HG03469 (cell line): ENCODE measurements at regions not wholly inside any gene's neighbourhood (a gene's known extent, or its start where the extent isn't known, plus 50 kb on each side); places are given as distances from the start of the nearest gene placed in this dataset.
A peak's percentile ranks its signal among the peaks of the same experiment; 100 is the strongest.

ENCODE experiments used
- ATAC-seq: cut with Tn5 transposase; IDR thresholded peaks from one replicate; pipeline ENCODE4 v1.9.1; 2021; ENCODE audit warnings: mild to moderate bottlenecking, moderate library complexity, moderate number of reproducible peaks; ENCODE audit not compliant: unreplicated experiment

DNA sequence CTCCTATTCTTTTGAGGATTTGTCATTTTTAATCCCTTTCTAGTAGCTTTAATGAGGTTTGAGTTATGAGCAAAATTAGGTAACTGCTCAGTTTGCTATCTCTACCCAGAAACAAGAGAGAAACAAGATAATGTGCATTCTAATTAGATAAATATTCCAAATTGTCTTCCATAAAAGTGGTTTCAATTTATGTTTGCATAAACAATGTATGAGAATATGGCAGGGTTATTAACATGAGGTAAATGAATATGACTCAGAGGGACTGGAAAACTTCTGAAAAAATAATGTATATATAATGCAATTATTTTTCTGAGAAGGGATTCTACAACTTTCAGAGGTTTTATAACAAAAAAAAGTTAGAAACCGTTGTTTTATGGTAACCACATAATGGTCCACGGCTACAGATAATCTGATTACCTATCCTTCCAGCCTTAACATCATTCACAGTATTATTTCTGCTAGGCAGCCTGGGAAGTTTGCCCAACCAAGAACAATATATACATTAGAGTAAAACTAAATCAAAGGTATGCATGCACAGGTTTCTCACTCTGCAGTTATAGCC, 101.2 kb downstream of the CRPPA start:
- no peak for ATAC-seq

DNA sequence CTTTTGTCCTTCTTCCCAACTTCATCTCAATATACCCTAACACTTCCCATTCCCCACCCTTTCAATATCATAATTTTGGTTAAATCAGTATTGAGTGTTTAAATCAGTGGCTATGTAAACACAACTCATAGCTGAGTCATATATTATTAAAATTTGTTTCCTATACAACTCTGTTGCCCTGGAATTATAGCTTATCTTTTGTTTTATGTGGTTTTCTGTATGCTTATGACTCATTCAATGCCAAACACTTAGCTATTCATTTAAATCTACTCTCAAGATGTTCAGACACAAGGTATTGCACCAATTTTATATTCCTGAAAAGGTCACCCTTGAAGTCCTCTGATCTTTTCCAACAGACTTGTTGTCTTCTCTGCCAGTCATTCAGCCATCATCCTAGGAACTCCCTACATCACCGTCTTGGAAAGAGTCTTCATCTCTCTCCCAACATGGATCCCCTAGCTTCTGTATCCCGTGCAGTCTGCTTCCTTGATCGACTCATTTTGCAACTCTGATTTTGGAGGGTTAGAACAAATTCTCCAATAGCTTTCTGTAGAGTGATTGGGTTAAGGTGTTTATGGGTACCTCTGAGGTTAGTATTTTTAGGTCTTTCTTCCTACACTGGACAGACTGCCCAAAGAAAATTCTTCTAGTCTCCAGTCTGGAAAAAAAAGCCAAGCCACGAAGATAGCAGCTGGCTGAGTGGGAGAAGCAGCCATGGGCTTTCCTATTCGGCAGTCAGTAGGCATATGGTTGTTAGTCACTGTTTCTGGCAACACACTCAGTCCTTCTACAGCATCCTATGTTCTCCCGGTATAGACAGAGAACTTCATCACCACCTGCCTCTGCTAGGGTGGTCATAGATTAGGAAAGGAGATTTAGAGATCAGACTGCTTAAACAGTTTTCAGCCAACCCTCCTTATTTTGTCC, 102.1 kb downstream of the CRPPA start:
- no peak for ATAC-seq

DNA sequence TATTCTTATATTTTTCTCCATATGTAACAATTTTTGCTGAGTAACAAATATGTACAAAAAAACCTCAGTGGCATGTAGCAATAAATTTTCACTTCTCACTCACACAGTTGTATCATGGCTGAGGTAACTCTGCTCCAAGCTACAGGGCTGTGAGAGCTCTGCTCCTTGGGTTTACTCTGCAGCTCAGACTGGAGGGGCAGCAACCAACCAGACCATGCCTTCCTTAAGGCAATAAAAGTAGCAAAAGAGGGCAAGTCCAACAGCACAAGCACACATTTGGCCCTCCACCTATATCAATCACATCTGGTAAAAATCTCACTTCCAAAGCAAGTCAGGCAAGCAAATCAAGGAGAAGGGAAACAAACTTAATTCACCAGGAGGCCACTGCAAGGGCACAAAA, 102.9 kb downstream of the CRPPA start:
- ATAC-seq, result no peak

DNA sequence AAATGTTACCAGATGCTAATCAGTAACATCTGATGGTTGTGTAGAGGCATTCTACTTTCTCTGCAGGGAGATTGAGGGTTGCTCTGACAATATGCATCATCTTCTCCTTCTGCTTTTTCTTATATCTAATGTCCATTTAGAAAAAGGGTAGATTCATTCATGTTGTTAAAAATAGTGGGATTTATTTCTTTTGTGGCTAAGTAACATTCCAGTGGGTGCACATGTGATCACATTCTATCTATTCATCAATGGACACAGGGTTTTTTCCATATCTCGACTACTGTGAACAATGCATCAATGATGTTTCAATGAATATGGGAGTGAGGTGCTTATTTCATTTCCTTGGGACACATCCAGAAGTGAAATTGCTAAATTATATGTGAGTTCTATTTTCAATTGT, 103.9 kb downstream of the CRPPA start:
- no peak for ATAC-seq

DNA sequence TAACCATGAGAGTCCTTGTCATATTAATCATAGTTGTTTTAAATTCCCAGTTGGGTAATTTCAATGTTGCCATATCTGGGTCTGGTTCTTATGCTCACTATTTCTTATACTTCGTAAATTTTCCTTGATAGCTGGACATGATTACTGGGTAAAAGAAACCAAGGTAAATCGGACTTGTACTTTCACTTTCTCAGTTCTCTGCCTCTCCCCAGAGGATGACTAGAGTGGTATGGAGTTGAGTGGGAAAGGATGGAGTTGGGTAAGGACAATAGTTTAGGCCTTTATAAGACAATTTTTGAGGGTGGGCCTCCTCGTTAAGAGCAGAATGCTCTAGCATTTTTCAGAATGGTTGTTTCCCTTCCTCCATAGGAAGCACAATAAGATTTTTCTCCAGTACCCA, 106.1 kb downstream of the CRPPA start:
- no peak for ATAC-seq

DNA sequence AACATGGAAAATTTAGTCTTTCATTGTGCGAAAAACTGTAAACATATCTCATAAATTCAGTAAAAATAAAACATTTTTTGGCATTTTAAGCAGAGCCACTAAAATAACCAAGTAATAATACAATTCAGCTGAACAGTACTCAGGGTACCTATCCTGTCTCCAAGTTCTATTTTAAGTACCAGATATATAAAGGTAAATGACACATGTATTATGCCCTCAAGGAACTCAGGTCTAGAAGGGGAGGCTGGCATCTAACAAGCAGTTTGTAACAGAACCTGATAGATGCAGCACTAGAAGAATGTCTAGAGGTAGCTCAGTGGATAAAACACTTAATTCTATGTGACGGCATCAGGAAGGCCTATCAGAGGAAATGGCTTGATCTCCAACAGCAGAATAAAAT, 112.2 kb downstream of the CRPPA start:
- no peak for ATAC-seq

DNA sequence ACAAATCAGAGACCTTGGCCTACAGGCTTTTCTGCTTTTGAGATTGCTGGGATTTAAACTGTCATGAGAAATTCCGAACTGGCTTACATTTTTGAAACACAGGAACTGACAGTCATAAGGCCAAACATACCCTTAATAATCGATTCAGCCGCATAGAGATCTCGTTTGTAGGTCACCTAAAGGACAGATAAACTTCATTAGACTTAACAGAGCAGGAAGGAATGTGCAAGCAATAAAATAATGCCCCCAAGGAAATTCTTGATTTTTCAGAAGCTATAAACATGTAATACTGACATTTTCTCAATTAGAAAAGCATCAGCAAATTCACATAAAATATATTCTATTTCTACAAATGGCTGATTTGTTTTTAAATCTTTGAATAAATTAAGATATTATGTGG, 120.0 kb downstream of the CRPPA start:
- ATAC-seq, result no peak

DNA sequence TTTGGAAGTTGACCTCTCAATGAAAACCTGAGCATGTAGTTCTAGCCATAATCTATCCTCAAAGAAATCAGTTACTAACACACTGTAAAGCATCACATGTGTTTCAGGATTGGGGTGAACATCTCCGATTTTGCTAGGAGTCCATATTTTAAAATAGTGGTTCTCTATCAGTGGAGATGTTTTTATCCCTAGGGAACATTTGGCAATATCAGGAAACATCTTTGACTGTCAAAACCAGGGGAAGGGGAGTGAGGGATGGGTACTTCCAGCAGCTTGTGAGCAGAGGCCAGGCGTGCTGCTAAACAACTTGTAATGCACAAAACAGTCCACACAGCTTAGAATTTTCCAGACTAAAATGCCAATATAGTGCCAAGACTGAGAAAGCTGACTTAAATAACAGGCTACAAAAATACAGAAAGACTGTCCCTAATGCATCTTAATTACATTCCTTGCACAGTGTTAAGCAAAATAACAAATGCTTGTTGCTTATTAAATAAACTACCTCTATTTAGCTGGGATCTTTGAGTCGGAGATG, 120.9 kb downstream of the CRPPA start:
- ATAC-seq, result no peak

DNA sequence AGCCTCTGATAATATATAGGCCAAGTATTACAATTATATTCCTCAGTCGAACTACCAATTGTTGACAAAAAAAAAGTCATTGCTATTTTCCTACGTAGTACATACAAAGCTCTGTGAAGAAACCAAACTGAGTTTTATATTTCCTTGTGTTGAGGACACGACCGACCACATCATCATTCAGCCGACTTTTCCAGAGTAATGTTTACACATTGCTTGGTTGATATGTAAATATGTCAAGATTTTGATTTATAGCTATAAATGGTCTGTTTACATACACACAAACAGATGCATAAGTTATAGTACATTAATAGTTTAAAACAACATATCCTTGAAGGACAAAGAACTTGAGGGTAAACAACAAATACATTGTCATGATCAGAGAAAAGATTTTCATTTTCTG, 121.5 kb downstream of the CRPPA start:
- no peak for ATAC-seq

DNA sequence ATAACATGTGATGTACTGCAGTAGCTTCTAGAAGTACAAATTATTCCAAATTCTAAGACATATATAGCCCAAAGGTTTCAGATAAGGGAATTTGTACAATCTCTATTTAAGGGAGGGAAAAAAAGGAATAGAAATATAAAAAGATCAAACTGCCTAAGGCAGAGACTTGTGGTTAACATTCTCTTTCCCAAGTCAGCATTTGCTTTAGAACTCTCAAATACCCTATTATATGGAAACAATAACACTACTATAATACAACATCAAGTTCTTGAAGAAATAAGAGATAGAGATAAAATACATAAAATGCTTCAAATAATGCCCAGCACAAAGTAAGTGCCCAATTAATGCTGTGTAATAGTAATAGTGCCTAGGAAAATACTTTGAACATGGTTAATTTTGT, 123.1 kb downstream of the CRPPA start:
- no peak for ATAC-seq

DNA sequence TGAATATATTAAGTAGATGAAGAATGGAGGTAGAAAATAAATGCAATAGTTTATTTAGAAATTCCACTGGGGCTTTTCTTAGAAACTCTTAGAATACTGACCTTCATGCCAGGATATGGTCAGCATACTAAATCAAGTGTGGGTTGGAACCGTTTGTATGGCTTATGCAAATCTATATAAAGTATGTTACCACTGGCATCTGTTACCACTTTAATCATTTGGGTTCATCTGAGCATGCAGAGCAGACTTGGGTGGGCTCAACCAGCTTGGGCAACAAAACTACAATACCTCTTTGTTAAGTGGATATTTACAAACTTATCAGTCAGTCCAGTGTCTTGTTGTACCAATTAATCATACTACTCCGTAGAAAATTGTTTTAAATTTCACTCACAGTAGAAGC, 125.8 kb downstream of the CRPPA start:
- no peak for ATAC-seq

DNA sequence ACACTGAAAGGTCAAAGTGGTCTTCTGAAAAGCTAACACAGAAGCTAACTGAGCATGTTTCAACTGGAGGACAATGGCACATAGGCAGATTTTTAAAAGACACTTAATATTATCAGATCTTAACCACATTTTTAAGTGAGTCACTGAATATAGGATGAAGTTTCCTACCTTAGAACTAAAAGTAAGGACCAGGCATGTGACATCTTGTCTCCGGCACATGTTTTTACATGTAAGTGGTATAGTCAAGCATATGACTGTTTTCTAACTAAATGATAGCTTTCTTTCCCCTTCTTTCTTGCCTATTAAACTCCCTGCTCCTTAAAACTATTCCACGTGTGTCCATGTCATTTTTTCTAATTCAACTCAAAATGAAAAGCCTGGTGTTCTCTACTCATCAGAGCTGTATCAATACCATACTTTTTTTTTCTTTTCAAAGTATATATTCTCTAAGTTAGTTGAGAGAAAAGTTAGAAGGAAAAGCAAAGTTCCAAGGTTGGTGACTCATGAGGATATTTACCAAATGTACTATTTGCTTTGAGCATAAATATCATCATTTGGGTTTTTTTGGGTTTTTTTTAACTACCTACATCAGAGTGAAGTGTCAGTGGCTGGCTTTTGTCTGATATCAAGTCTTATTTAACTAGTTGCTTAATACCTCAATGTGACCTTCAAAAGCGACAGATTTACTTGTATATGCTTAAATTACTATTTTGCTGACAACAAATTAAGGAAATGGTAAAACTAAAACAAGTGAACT, 127.5 kb downstream of the CRPPA start:
- no peak for ATAC-seq

DNA sequence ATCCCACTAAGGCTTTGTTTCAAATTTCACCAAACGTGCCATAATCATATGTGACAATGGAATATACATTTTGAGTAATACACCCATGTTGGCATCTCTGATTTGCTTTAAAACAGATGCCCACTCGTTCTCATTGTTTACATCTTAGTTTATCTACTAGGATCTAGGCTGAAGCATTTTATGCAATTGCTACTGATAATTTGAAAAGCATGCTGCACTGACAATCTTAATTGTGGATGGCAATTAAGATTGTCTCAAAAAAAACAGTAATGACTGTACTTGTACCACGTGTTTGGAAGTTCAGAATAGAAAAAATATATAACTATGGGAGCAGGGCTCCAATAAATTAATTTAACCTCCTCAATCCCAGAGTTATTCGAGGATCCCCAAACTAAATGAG, 136.8 kb downstream of the CRPPA start:
- no peak for ATAC-seq

DNA sequence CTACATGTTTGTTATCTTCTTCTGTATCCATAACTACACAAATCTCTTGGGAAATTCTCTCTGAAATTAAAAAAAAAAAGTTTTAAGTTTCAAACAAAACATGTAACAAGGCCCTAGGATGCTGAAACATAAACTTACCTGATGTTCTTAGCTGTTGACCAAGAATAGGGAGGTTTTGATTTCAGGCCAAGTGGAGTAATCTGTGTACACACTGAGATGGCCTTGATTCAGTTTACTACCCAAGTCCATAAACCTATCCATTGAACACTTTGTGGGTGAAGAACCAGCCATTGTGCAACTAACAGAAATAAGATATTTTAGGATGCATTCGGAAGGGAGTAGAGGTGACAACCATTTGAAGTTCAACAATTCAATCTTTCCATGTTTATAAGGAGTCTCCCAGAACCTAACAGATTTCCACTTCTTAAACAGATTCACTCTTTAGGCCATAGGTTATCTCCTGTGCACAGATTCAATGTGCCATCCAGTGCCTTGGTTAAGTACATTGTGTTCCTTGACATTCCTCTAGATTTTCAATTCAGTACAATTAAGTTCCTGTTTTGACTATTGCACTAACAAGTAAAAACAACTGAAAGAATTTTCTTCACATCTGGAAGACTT, 143.1 kb downstream of the CRPPA start:
- ATAC-seq, result no peak

DNA sequence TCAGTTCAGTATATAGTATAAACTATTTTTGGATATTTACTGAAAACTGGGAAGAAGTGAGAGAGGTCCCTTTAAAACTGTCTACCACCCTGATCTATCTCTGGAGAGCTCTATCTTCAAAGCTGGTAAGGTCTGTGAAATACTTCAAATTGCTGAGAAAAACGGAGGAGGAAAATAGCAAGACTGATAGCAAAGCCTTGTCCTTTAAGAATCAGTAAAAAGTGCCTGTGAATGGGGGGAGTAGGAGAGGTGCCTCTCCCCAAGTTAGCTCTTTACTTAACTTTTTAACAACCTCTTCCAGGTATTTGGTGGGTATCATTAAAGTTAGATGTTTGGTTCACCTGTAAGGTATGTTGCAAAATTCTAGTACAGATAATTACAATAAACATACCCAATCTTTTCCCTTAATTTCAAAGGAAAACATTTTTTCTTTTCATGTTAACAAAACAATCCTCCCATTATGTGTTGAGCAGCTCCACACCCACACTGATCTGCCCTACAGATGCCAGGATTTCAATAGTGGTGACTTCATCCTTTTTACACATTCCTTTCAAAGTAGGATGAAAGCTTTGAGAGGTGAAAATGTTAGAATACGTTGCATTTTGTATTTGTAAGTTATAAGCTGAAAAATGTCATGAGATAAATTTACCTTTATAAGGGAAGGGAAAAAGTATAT, 149.2 kb downstream of the CRPPA start:
- ATAC-seq, result no peak

DNA sequence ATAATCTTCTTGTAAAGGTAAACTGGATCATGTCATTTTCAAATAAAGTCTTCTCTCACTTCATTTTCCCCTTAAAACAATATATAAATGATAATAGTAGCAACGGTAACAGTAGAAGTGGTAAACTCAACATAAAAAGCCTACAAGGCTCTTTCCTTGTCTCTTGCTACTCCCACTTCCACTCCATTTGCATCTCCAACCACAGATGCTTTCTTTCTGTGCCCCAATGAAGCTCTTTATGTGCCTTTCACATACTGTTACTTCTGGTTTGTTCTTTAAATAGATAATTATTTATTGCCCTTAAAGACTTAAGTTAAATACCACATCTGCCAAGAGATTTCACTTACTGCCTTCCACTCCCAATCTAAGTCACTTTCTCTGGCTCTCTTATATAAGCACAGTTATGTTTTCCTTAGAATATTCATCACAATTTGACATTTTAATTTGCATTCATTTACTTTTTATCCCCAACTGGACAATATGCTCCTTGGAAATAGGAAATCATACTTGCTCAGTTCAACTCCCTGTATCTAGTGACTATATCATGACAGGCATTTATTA, 149.9 kb downstream of the CRPPA start:
- ATAC-seq, result peak; percentile 85

DNA sequence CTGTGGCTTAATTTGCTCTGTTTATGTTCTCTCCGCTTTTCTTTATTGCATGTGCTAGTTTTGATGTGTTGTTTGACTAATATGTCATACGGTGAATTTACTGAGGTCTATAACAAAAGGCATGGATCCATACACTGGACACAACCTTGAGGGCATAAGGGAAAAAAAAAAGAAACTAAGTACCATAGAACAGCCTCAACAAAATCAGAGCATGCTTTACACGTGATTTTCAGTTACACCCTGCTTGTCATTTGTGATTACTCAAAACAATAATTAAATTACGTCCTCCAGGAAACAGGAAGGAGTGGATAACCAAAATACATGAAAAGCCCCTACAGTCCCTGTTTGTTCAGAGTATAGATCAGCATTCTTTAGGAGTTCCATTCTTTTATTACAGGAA, 150.5 kb downstream of the CRPPA start:
- ATAC-seq, result no peak

DNA sequence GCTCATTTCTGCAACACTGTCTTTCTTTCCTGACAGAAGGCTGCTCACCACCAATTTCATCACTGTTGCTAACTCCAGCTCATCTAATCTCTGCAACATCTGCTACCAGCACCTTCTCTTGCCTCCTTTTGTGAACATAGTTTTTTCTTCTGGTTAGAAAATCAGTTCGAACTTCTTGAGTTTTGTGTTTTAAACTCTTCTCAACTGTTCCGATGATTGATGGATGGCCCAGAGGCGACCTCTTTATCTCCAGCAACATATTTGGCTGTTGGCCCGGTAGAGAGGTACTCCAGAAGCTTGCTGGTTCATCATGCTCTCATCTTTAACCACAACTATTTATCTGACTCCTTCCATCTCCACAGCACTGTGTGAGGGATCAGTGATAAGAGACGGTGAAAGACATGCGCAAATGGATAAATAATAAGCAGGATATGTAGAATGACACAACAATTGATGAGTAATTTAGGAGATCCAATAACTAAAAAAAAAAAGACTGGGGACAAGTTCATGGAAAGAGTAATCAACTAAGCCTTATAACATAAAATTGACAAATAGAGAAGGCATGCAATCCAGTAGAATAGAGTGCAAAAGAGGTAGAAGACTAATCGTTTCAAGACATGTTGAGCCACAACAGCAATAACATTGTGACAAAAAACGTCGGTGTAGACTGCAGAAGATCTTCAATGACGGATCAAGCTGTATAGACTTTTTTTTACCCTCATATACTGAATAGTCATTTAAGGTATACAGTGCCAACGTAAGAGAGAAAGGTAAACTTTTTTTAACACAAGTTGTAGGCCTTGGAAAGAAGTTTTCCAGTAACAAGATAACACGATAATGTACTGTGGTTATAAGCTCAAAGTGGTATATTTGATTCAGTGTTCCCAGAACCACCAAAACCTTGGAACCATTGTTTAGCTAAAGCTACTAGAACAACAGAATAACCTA, 152.2 kb downstream of the CRPPA start:
- no peak for ATAC-seq
